Activated gamma-delta T cell treated with anti-CD3 and anti-CD28 coated beads, Interleukin-2, amount 50 U/mL, for 16 hours (primary cell): ENCODE measurements at regions not wholly inside any gene's neighbourhood (a gene's known extent, or its start where the extent isn't known, plus 50 kb on each side); places are given as distances from the start of the nearest gene placed in this dataset.

Experiments used
- DNase-seq: peaks from one replicate; pipeline ENCODE4 v3.0.0-alpha.2; 2020; ENCODE audit warnings: low read depth

GRCh38 chr9:118418887-118419565 is 714.8 kb downstream of the TLR4 start:
- DNase-seq, result no peak

- DNase-seq, result no peak
These were observed 715.5 kb downstream of the TLR4 start for GRCh38 chr9:118419676-118420075.

- DNase-seq, result no peak
These were observed 718.3 kb downstream of the TLR4 start for GRCh38 chr9:118422508-118422907.

- DNase-seq, result no peak
These were observed 718.8 kb downstream of the TLR4 start for GRCh38 chr9:118423021-118423420.

- DNase-seq, result no peak
These were observed 719.5 kb downstream of the TLR4 start for GRCh38 chr9:118423721-118424120.

GRCh38 chr9:118426772-118427171 is 722.6 kb downstream of the TLR4 start:
- no peak for DNase-seq

- DNase-seq, result no peak
These were observed 734.6 kb downstream of the TLR4 start for GRCh38 chr9:118438810-118439209.

- no peak for DNase-seq
These were observed 735.2 kb downstream of the TLR4 start for GRCh38 chr9:118439441-118439840.

GRCh38 chr9:118444403-118444802 is 740.2 kb downstream of the TLR4 start:
- DNase-seq, result no peak

- no peak for DNase-seq
These were observed 742.9 kb downstream of the TLR4 start for GRCh38 chr9:118446943-118447639.

GRCh38 chr9:118449554-118449953 is 745.4 kb downstream of the TLR4 start:
- DNase-seq, result no peak

GRCh38 chr9:118455259-118455658 is 751.1 kb downstream of the TLR4 start:
- no peak for DNase-seq

- DNase-seq, result no peak
These were observed 751.6 kb downstream of the TLR4 start for GRCh38 chr9:118455788-118456187.

GRCh38 chr9:118457171-118458000 is 753.2 kb downstream of the TLR4 start:
- DNase-seq, result no peak

- no peak for DNase-seq
These were observed 755.7 kb downstream of the TLR4 start for GRCh38 chr9:118459913-118460312.

GRCh38 chr9:118463419-118463818 is 759.2 kb downstream of the TLR4 start:
- no peak for DNase-seq

GRCh38 chr9:118473521-118473920 is 769.3 kb downstream of the TLR4 start:
- no peak for DNase-seq

GRCh38 chr9:118478752-118479151 is 774.5 kb downstream of the TLR4 start:
- DNase-seq, result no peak

- DNase-seq, result no peak
These were observed 778.1 kb downstream of the TLR4 start for GRCh38 chr9:118482306-118482705.

- DNase-seq, result no peak
These were observed 779.5 kb downstream of the TLR4 start for GRCh38 chr9:118483677-118484076.

- no peak for DNase-seq
These were observed 799.0 kb downstream of the TLR4 start for GRCh38 chr9:118503236-118503635.

GRCh38 chr9:118510711-118511110 is 806.5 kb downstream of the TLR4 start:
- no peak for DNase-seq

GRCh38 chr9:118515947-118516346 is 811.7 kb downstream of the TLR4 start:
- no peak for DNase-seq
